Osteoblast (primary cell): ENCODE measurements at regions not wholly inside any gene's neighbourhood (a gene's known extent, or its start where the extent isn't known, plus 50 kb on each side); places are given as distances from the start of the nearest gene placed in this dataset.

Source experiments
- DNase-seq: peaks from one replicate; pipeline ENCODE4 v3.0.0; 2011; ENCODE audit warnings: low spot score, mixed read lengths; ENCODE audit not compliant: insufficient read length; ENCODE audit errors: missing footprints
- H2AFZ ChIP-seq: 2 replicates; pipeline ENCODE4 v1.6.0; 2011; ENCODE audit warnings: mild to moderate bottlenecking, low read length
- H3K27ac ChIP-seq: 2 replicates; pipeline ENCODE4 v1.5.1; 2011; ENCODE audit warnings: mild to moderate bottlenecking, low read depth, low read length, moderate library complexity
- H3K27me3 ChIP-seq: 2 replicates; pipeline ENCODE4 v1.6.0; 2012; ENCODE audit warnings: mild to moderate bottlenecking, control low read depth, inconsistent platforms, low read length, moderate library complexity; ENCODE audit not compliant: insufficient read depth
- H3K36me3 ChIP-seq: 2 replicates; pipeline ENCODE4 v1.5.1; 2011; ENCODE audit warnings: mild to moderate bottlenecking, low read length, control low read depth, moderate library complexity; ENCODE audit not compliant: insufficient read depth
- H3K4me1 ChIP-seq: 2 replicates; pipeline ENCODE4 v1.5.1; 2011; ENCODE audit warnings: mild to moderate bottlenecking, low read length, control low read depth, moderate library complexity; ENCODE audit not compliant: insufficient read depth
- H3K4me2 ChIP-seq: 2 replicates; pipeline ENCODE4 v1.6.0; 2011; ENCODE audit warnings: mild to moderate bottlenecking, low read length; ENCODE audit not compliant: insufficient read depth
- H3K4me3 ChIP-seq: fragments of 200-600 bp; sonication (generic); 3 replicates; pipeline ENCODE4 v1.5.1; 2012; ENCODE audit warnings: mild to moderate bottlenecking, low read length, inconsistent platforms; ENCODE audit not compliant: insufficient read depth
- H3K79me2 ChIP-seq: 2 replicates; pipeline ENCODE4 v1.6.0; 2012; ENCODE audit warnings: mild to moderate bottlenecking, low read length, control low read depth, inconsistent platforms; ENCODE audit not compliant: insufficient read depth
- H3K9me3 ChIP-seq: 2 replicates; pipeline ENCODE4 v1.5.1; 2011; ENCODE audit warnings: low read depth, low read length, control low read depth
- H4K20me1 ChIP-seq: 2 replicates; pipeline ENCODE4 v1.6.0; 2012; ENCODE audit warnings: mild to moderate bottlenecking, low read length, control low read depth; ENCODE audit not compliant: insufficient read depth
- TF ChIP-seq, protein P1 (sequence below): IDR thresholded peaks from 2 replicates; pipeline ENCODE4 v1.5.1; 2011; ENCODE audit warnings: mild to moderate bottlenecking, low read depth, low read length, moderate library complexity; ENCODE audit errors: extremely low read depth

DNA sequence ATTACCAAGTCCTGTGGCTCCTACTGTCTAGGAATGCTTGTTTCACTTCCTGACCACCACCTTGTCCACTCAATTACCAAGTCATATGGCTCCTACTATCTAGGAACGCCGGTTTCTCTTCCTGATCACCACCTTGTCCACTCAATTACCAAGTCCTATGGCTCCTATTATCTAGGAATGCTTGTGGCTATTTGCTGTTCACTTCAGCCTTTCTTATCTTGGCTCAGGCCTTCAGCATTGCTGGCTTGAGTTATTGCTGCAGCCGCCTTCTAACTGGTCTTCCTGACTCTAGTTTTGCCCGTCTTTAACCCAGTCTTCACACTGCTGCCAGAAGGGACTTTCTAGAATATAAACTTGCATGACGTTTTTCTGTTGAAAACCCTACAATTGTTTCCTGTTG lies 82.5 kb upstream of the GAREM1 start:
- Histone ChIP-seq H3K27ac (no peak overlapping the region), H4K20me1 (no peaks in the 10 kb centered on the region), H3K79me2 (no peaks in the 10 kb centered on the region), H2AFZ (no peak overlapping the region), H3K27me3 (no peaks in the 10 kb centered on the region), H3K4me1 (no peaks in the 10 kb centered on the region), H3K9me3 (no peaks in the 10 kb centered on the region), H3K4me3 (no peak overlapping the region), H3K4me2 (no peak overlapping the region), H3K36me3 (no peaks in the 10 kb centered on the region)
- TF ChIP-seq, protein P1, sequence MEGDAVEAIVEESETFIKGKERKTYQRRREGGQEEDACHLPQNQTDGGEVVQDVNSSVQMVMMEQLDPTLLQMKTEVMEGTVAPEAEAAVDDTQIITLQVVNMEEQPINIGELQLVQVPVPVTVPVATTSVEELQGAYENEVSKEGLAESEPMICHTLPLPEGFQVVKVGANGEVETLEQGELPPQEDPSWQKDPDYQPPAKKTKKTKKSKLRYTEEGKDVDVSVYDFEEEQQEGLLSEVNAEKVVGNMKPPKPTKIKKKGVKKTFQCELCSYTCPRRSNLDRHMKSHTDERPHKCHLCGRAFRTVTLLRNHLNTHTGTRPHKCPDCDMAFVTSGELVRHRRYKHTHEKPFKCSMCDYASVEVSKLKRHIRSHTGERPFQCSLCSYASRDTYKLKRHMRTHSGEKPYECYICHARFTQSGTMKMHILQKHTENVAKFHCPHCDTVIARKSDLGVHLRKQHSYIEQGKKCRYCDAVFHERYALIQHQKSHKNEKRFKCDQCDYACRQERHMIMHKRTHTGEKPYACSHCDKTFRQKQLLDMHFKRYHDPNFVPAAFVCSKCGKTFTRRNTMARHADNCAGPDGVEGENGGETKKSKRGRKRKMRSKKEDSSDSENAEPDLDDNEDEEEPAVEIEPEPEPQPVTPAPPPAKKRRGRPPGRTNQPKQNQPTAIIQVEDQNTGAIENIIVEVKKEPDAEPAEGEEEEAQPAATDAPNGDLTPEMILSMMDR: no peak
- no peak for DNase-seq

DNA sequence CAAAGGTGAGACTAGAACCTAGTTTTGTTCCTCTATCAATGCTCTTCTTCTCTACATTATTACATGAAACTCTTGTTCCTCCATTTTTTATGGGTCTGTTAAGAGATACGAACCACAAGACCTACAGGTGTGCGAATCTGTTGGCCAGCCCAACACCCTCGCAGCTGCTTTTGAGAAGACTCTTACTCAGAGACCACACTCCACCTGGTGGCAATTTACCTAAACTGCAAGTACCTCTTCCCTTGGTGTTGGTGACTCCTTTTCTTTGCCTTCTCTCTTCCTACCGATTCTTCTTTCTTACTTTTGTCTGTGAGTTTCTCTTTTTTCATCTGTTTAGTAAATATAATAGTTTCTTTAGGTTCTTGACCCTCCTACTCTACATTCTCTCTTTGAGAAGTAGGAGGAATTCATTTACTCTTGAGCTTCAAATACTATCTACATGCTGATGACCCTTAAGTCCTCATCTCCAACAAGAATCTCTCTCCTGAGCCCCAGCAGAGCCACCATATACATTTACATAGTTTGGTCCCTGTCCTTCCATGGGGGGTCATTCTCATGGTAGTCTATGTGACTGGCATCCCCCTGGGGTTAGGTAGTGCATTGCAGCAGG lies 81.8 kb upstream of the GAREM1 start:
- Histone ChIP-seq H3K4me1 (no peaks in the 10 kb centered on the region), H3K27ac (no peak overlapping the region), H3K79me2 (no peaks in the 10 kb centered on the region), H4K20me1 (no peaks in the 10 kb centered on the region), H3K27me3 (no peaks in the 10 kb centered on the region), H3K9me3 (no peaks in the 10 kb centered on the region), H2AFZ (no peak overlapping the region), H3K4me2 (no peak overlapping the region), H3K4me3 (no peak overlapping the region), H3K36me3 (no peaks in the 10 kb centered on the region)
- DNase-seq: peak; percentile 57
- TF ChIP-seq, protein P1: peak; percentile 68

DNA sequence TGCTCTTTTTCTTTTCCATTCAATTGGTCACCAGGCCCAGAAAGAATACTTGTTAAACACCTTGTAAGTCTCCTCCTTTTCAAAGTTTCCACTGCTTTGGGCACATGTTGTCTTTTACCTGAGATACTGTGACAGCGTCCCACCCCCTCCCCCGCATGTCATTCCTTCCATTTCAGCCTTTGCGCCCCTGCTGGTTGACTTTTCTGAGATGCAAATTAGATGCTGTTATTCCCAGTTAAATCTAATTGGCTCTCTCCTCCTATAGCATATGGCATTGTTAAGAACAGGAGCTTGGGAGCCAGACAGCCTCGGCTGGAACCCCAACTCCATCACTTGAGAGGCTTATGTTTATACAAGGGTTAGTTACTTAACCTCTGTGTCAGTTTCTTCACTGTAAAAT lies 80.3 kb upstream of the GAREM1 start:
- DNase-seq: no peak
- TF ChIP-seq, protein P1: no peak
- H3K4me2 ChIP-seq: no peak overlapping the region

DNA sequence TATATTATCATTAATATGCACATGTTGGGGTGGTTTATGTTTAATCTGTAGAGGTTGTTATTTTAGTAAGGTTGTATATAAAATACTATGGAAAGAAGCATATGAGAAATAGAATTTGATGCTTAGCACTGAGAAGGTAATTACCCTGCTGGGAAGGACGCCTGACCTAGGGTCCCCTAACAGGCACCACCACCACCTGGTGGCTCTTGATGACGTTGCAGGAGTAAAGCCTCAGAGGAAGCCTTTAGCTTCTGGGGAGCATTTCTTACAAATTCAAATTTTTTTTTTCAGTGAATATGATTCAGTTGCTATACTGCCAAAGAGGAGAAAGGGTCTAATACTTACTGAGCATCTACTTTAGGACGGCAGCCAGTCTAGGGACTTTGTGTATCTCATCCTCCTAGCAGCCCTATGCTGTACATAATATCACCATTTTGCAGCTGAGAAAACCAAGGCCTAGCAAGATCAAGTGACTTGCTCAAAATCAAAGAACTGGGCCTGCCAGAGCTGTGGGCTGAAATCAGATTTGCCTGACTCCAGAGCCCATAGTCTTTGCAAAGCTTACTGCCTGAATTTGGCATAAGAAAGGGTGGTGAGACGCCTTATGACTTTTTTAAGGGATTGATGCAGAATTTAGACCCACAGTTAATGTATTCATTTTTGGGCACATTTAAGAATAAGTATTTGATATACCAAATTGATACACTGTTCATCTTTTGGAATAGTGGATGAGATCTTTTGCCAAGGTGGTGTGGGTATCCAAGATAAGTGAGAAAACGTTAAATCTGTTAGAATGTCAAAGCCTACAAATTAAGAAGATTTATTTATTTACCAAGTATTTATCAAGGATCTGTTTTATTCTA lies 78.8 kb upstream of the GAREM1 start:
- H3K4me3 ChIP-seq: no peak overlapping the region
- H3K27ac ChIP-seq: no peak overlapping the region
- peak; percentile 56 for DNase-seq
- H4K20me1 ChIP-seq: no peaks in the 10 kb centered on the region
- H3K9me3 ChIP-seq: no peaks in the 10 kb centered on the region
- no peaks in the 10 kb centered on the region for H3K4me1 ChIP-seq
- no peaks in the 10 kb centered on the region for H3K36me3 ChIP-seq
- no peaks in the 10 kb centered on the region for H3K27me3 ChIP-seq
- H2AFZ ChIP-seq: no peak overlapping the region
- TF ChIP-seq, protein P1: peak; percentile 67
- no peaks in the 10 kb centered on the region for H3K79me2 ChIP-seq
- H3K4me2 ChIP-seq: no peak overlapping the region

More for the DNA sequence above, 80.3 kb upstream of the GAREM1 start:
- H2AFZ ChIP-seq: no peak overlapping the region
- no peak overlapping the region for H3K4me3 ChIP-seq
- no peaks in the 10 kb centered on the region for H3K9me3 ChIP-seq
- no peaks in the 10 kb centered on the region for H4K20me1 ChIP-seq
- no peak overlapping the region for H3K27ac ChIP-seq
- no peaks in the 10 kb centered on the region for H3K79me2 ChIP-seq
- no peaks in the 10 kb centered on the region for H3K27me3 ChIP-seq
- H3K4me1 ChIP-seq: no peaks in the 10 kb centered on the region
- H3K36me3 ChIP-seq: no peaks in the 10 kb centered on the region
